Tibial nerve (tissue), 4 donors: ENCODE measurements at regions not wholly inside any gene's neighbourhood (a gene's known extent, or its start where the extent isn't known, plus 50 kb on each side); places are given as distances from the start of the nearest gene placed in this dataset.
"Not testable (repeated sequence)": the region's sequence is repeated elsewhere in the genome, so short reads cannot be mapped to it uniquely, and the experiment has no call there.

Experiments
- DNase-seq, 2 donors: peaks; one replicate each; pipeline ENCODE4 v3.0.0-alpha.2; 2019; ENCODE audit warnings: low spot score in 2 of 2
- H3K27ac ChIP-seq, 4 donors: fragments of 200-600 bp; sonication (generic) in 3 of 4; one replicate each; pipeline ENCODE4 v1.5.1; 2017 to 2019; ENCODE audit warnings: mild to moderate bottlenecking in 1 of 4
- H3K27me3 ChIP-seq, 2 donors: fragments of 200-600 bp; sonication (generic) in 1 of 2; one replicate each; pipeline versions ENCODE4 v1.5.1 to v1.6.0; 2017 to 2019
- H3K36me3 ChIP-seq, 3 donors: fragments of 200-600 bp; sonication (generic); one replicate each; pipeline ENCODE4 v1.5.1; 2018 to 2019
- H3K4me1 ChIP-seq, 4 donors: fragments of 200-600 bp; sonication (generic) in 3 of 4; one replicate each; pipeline ENCODE4 v1.5.1; 2017 to 2019
- H3K4me3 ChIP-seq, 4 donors: fragments of 200-600 bp; sonication (generic) in 3 of 4; one replicate each; pipeline ENCODE4 v1.5.1; 2017 to 2019; ENCODE audit warnings: mild to moderate bottlenecking in 1 of 4, moderate library complexity in 1 of 4
- H3K9me3 ChIP-seq, 4 donors: fragments of 200-600 bp; sonication (generic) in 3 of 4; one replicate each; pipeline ENCODE4 v1.5.1; 2017 to 2019
- CTCF ChIP-seq, 5 experiments: fragments of 200-600 bp in 3 of 5; fragments of 450-650 bp in 2 of 5; sonication (generic) in 3 of 5; IDR thresholded peaks; one replicate each; pipeline ENCODE4 v1.5.1; 2016 to 2019; ENCODE audit warnings: antibody characterized with exemption in 5 of 5, mild to moderate bottlenecking in 3 of 5, moderate library complexity in 2 of 5
- EP300 ChIP-seq, 2 donors: sonication (generic); formaldehyde crosslinking; IDR thresholded peaks; one replicate each; pipeline ENCODE4 v1.6.1; 2017; ENCODE audit warnings: antibody characterized with exemption in 2 of 2, mild to moderate bottlenecking in 1 of 2
- POLR2A ChIP-seq, 2 donors: fragments of 450-650 bp; IDR thresholded peaks; one replicate each; pipeline ENCODE4 v1.6.1; 2017; ENCODE audit warnings: antibody characterized with exemption in 2 of 2, mild to moderate bottlenecking in 2 of 2, moderate library complexity in 2 of 2
- WGBS, 2 donors: methylation state at CpG; one replicate each; pipeline ENCODE4 v1.1.5; 2018; 5-methylcytosine and 5-hydroxymethylcytosine counted together

- Histone ChIP-seq H3K27ac (no peak overlapping the region), H3K4me3 (no peak overlapping the region), H3K27me3 (no peaks in the 10 kb centered on the region), H3K4me1 (no peaks in the 10 kb centered on the region), H3K36me3 (no peaks in the 10 kb centered on the region), H3K9me3 (peaks cover 0 to 7% (median 0%) of the 10 kb centered on the region in 4 donors)
- 55% methylated on average over 2 of the region's 2 CpGs for WGBS, 2 donors
- DNase-seq: no peak
- TF ChIP-seq EP300 (IDR thresholded peaks at IDR 0.05): no peak
- TF ChIP-seq POLR2A (IDR thresholded peaks at IDR 0.05): no peak
- no peak for TF ChIP-seq CTCF (IDR thresholded peaks at IDR 0.05)
Observed at GRCh38 chr4:187000281-187000680, 276.6 kb upstream of the FAT1 start.

- not testable (repeated sequence) for H3K9me3 ChIP-seq, H3K4me1 ChIP-seq, DNase-seq, H3K4me3 ChIP-seq, H3K27ac ChIP-seq, H3K27me3 ChIP-seq, H3K36me3 ChIP-seq
- WGBS, 2 donors: 89 to 99% methylated on average over 6 of the region's 6 CpGs
Observed at GRCh38 chr4:187002133-187002532, 278.5 kb upstream of the FAT1 start.

GRCh38 chr4:187004628-187005027, 281.0 kb upstream of the FAT1 start:
- Histone ChIP-seq H3K36me3 (no peaks in the 10 kb centered on the region), H3K9me3 (peaks cover 0 to 7% (median 0%) of the 10 kb centered on the region in 4 donors), H3K4me1 (peaks cover 0 to 5% (median 2%) of the 10 kb centered on the region in 4 donors), H3K27ac (no peak overlapping the region), H3K27me3 (no peaks in the 10 kb centered on the region), H3K4me3 (no peak overlapping the region)
- TF ChIP-seq EP300 (IDR thresholded peaks at IDR 0.05) (no peak), CTCF (IDR thresholded peaks at IDR 0.05) (no peak), POLR2A (IDR thresholded peaks at IDR 0.05) (no peak)
- no peak for DNase-seq
- 91 to 93% methylated on average over 2 of the region's 2 CpGs for WGBS, 2 donors

- DNase-seq: no peak
- Histone ChIP-seq H3K9me3 (peaks cover 0 to 7% (median 0%) of the 10 kb centered on the region in 4 donors), H3K27me3 (no peaks in the 10 kb centered on the region), H3K4me1 (peaks cover 0 to 5% (median 2%) of the 10 kb centered on the region in 4 donors), H3K36me3 (no peaks in the 10 kb centered on the region), H3K27ac (no peak overlapping the region), H3K4me3 (no peak overlapping the region)
- WGBS, 2 donors: 22 to 24% methylated on average over 3 of the region's 3 CpGs
- TF ChIP-seq EP300 (IDR thresholded peaks at IDR 0.05) (no peak), CTCF (IDR thresholded peaks at IDR 0.05) (no peak), POLR2A (IDR thresholded peaks at IDR 0.05) (no peak)
Observed at GRCh38 chr4:187006189-187006618, 282.5 kb upstream of the FAT1 start.

- Histone ChIP-seq H3K27ac (no peak overlapping the region), H3K27me3 (no peaks in the 10 kb centered on the region), H3K4me3 (no peak overlapping the region), H3K36me3 (no peaks in the 10 kb centered on the region), H3K9me3 (no peaks in the 10 kb centered on the region), H3K4me1 (peaks cover 0 to 5% (median 2%) of the 10 kb centered on the region in 4 donors)
- 85 to 93% methylated on average over 3 of the region's 3 CpGs for WGBS, 2 donors
- no peak for DNase-seq
- no peak for TF ChIP-seq CTCF (IDR thresholded peaks at IDR 0.05)
- no peak for TF ChIP-seq POLR2A (IDR thresholded peaks at IDR 0.05)
- no peak for TF ChIP-seq EP300 (IDR thresholded peaks at IDR 0.05)
Observed at GRCh38 chr4:187010052-187010451, 286.4 kb upstream of the FAT1 start.

- TF ChIP-seq POLR2A (IDR thresholded peaks at IDR 0.05) (no peak), EP300 (IDR thresholded peaks at IDR 0.05) (no peak)
- Histone ChIP-seq H3K27ac (no peak overlapping the region), H3K9me3 (no peaks in the 10 kb centered on the region), H3K4me1 (no peaks in the 10 kb centered on the region), H3K27me3 (no peaks in the 10 kb centered on the region), H3K4me3 (no peak overlapping the region), H3K36me3 (no peaks in the 10 kb centered on the region)
- no peak for DNase-seq
- 61 to 75% methylated on average over 3 of the region's 3 CpGs for WGBS, 2 donors
Observed at GRCh38 chr4:187016101-187016500, 292.4 kb upstream of the FAT1 start.
